SU-DHL-6 (cell line): ENCODE measurements at regions not wholly inside any gene's neighbourhood (a gene's known extent, or its start where the extent isn't known, plus 50 kb on each side); places are given as distances from the start of the nearest gene placed in this dataset.

ENCODE experiments used
- H2AFZ ChIP-seq: fragments of 200-600 bp; sonication (generic); 2 replicates; pipeline ENCODE4 v1.6.1; 2014; ENCODE audit warnings: low read depth, mild to moderate bottlenecking, moderate library complexity, mixed read lengths, antibody characterized with exemption, low read length; ENCODE audit not compliant: severe bottlenecking
- H3F3A ChIP-seq: fragments of 200-600 bp; shearing (Covaris generic); 2 replicates; pipeline ENCODE4 v1.6.0; 2016; ENCODE audit warnings: antibody characterized with exemption, mild to moderate bottlenecking; ENCODE audit not compliant: insufficient read depth
- H3K27ac ChIP-seq: fragments of 200-600 bp; sonication (generic); 2 replicates; pipeline ENCODE4 v1.5.1; 2016; ENCODE audit warnings: low read depth, mild to moderate bottlenecking, low read length, moderate library complexity, mixed read lengths
- H3K27me3 ChIP-seq: fragments of 200-600 bp; sonication (generic), shearing (Covaris generic); 2 replicates; pipeline ENCODE4 v1.6.0; 2014; ENCODE audit warnings: mild to moderate bottlenecking, low read length
- H3K36me3 ChIP-seq: fragments of 200-600 bp; sonication (generic); 2 replicates; pipeline ENCODE4 v1.6.1; 2014; ENCODE audit warnings: mild to moderate bottlenecking, low read length, mixed read lengths
- H3K4me2 ChIP-seq: fragments of 300-600, 200-600 bp; shearing (Covaris generic), sonication (generic); 2 replicates; pipeline ENCODE4 v1.6.0; 2014; ENCODE audit warnings: low read length, low read depth, mild to moderate bottlenecking; ENCODE audit not compliant: poor library complexity, severe bottlenecking
- H3K4me3 ChIP-seq: fragments of 200-600 bp; sonication (generic); 2 replicates; pipeline ENCODE4 v1.5.1; 2014; ENCODE audit warnings: antibody characterized with exemption, low read length, mild to moderate bottlenecking, mixed read lengths; ENCODE audit not compliant: insufficient read depth, poor library complexity, severe bottlenecking
- H3K79me2 ChIP-seq: fragments of 200-600 bp; sonication (generic); 2 replicates; pipeline ENCODE4 v1.6.1; 2014; ENCODE audit warnings: mild to moderate bottlenecking, low read length, moderate library complexity; ENCODE audit not compliant: insufficient read depth
- H3K9ac ChIP-seq: fragments of 200-600 bp; sonication (generic); 2 replicates; pipeline ENCODE4 v1.7.0; 2014; ENCODE audit warnings: mild to moderate bottlenecking, low read length
- H3K9me2 ChIP-seq: fragments of 200-600 bp; sonication (generic); replicated peaks from 2 replicates; pipeline ENCODE4 v1.6.1; 2014; ENCODE audit warnings: low read length; ENCODE audit not compliant: insufficient read depth
- H3K9me3 ChIP-seq: fragments of 200-600 bp; sonication (generic); 2 replicates; pipeline ENCODE4 v1.6.1; 2014; ENCODE audit warnings: low read length, mixed read lengths; ENCODE audit not compliant: insufficient read depth
- H4K20me1 ChIP-seq: fragments of 200-600 bp; sonication (generic); 2 replicates; pipeline ENCODE4 v1.6.1; 2014; ENCODE audit warnings: low read depth, mild to moderate bottlenecking, antibody characterized with exemption, low read length, moderate library complexity, mixed read lengths
- CTCF ChIP-seq: fragments of 200-600 bp; sonication (generic); IDR thresholded peaks from one replicate; pipeline ENCODE4 v1.5.1; 2017; ENCODE audit warnings: antibody characterized with exemption, mild to moderate bottlenecking, low read length, moderate library complexity; ENCODE audit not compliant: insufficient read depth, poor library complexity, severe bottlenecking
- EZH2phosphoT487 ChIP-seq: fragments of 200-600 bp; sonication (generic), shearing (Covaris generic); conservative IDR thresholded peaks from 2 replicates; pipeline ENCODE4 v1.6.1; 2018; ENCODE audit warnings: mild to moderate bottlenecking, antibody characterized with exemption, low read length, moderate library complexity, mixed read lengths

- H3K4me3 ChIP-seq = no peak overlapping the region
- H3K9me2 ChIP-seq = no peaks in the 10 kb centered on the region
- H3K4me2 ChIP-seq = no peak overlapping the region
- H3K79me2 ChIP-seq = no peaks in the 10 kb centered on the region
- H3F3A ChIP-seq = no peaks in the 10 kb centered on the region
- no peaks in the 10 kb centered on the region for H3K9me3 ChIP-seq
- H2AFZ ChIP-seq = no peak overlapping the region
- H3K27me3 ChIP-seq = no peaks in the 10 kb centered on the region
- no peaks in the 10 kb centered on the region for H4K20me1 ChIP-seq
- H3K36me3 ChIP-seq = no peaks in the 10 kb centered on the region
- H3K9ac ChIP-seq = no peak overlapping the region
- no peak overlapping the region for H3K27ac ChIP-seq
- TF ChIP-seq CTCF (no peak), EZH2phosphoT487 (no peak)
These were observed 344.9 kb downstream of the CDK5RAP2 start for GRCh38 chr9:120235081-120235480.

- Histone ChIP-seq H3K27me3 (no peaks in the 10 kb centered on the region), H3K79me2 (no peaks in the 10 kb centered on the region), H2AFZ (no peak overlapping the region), H3K27ac (no peak overlapping the region), H3K36me3 (no peaks in the 10 kb centered on the region), H3K9me2 (no peaks in the 10 kb centered on the region), H3K4me2 (no peak overlapping the region), H3K9me3 (no peaks in the 10 kb centered on the region), H3K4me3 (no peak overlapping the region), H4K20me1 (no peaks in the 10 kb centered on the region), H3F3A (no peaks in the 10 kb centered on the region), H3K9ac (no peak overlapping the region)
- TF ChIP-seq EZH2phosphoT487 (no peak), CTCF (no peak)
These were observed 349.7 kb downstream of the CDK5RAP2 start for GRCh38 chr9:120230227-120230626.

GRCh38 chr9:120221844-120222243 lies 358.1 kb downstream of the CDK5RAP2 start:
- no peak overlapping the region for H3K4me2 ChIP-seq
- H3K79me2 ChIP-seq = no peaks in the 10 kb centered on the region
- TF ChIP-seq CTCF = no peak
- no peak for TF ChIP-seq EZH2phosphoT487
- no peak overlapping the region for H2AFZ ChIP-seq
- no peaks in the 10 kb centered on the region for H3K36me3 ChIP-seq
- H3K9me3 ChIP-seq = no peaks in the 10 kb centered on the region
- H3F3A ChIP-seq = no peaks in the 10 kb centered on the region
- no peak overlapping the region for H3K27ac ChIP-seq
- no peaks in the 10 kb centered on the region for H3K27me3 ChIP-seq
- no peak overlapping the region for H3K9ac ChIP-seq
- H4K20me1 ChIP-seq = no peaks in the 10 kb centered on the region
- H3K4me3 ChIP-seq = no peak overlapping the region
- H3K9me2 ChIP-seq = no peaks in the 10 kb centered on the region

DNA sequence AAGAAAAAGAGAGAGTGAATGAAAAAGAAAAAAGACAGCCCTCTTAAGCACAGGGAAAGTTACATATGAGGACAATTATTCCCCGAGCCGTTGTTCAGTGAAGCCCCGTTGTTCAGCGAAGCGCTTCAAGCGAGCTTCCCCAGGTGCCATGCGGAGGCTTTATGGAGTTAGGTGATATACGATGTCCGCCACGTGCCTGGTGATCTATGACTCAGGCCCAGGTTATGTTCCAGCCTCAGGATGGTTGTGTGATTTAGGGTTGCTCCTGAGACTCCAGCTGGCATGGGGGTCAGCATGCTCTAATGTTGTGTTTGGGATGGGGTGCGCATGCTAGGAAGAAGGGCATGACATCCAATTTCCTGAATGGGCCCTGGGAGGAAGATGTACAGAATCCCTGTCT lies 365.6 kb downstream of the CDK5RAP2 start:
- Histone ChIP-seq H4K20me1 (no peaks in the 10 kb centered on the region), H3K9me2 (no peaks in the 10 kb centered on the region), H2AFZ (no peak overlapping the region), H3K36me3 (no peaks in the 10 kb centered on the region), H3F3A (no peaks in the 10 kb centered on the region), H3K27me3 (peaks cover 2% of the 10 kb centered on the region; the same call in 1 of the 2 replicates), H3K79me2 (no peaks in the 10 kb centered on the region), H3K4me2 (no peak overlapping the region), H3K27ac (no peak overlapping the region), H3K9me3 (no peaks in the 10 kb centered on the region), H3K4me3 (no peak overlapping the region), H3K9ac (no peak overlapping the region)
- TF ChIP-seq CTCF (no peak), EZH2phosphoT487 (no peak)
